ENCODE measurements at regions not wholly inside any gene's neighbourhood (a gene's known extent, or its start where the extent isn't known, plus 50 kb on each side); places are given as distances from the start of the nearest gene placed in this dataset.

- TF ChIP-seq CTCF (IDR thresholded peaks at IDR 0.05) (no peak), EP300 (IDR thresholded peaks at IDR 0.05) (no peak)
Observed at GRCh38 chr2:138102664-138103063, 138.4 kb downstream of the HNMT start.

All from gastroesophageal sphincter (tissue), 3 donors.